WTC11 (cell line): ENCODE measurements at regions not wholly inside any gene's neighbourhood (a gene's known extent, or its start where the extent isn't known, plus 50 kb on each side); places are given as distances from the start of the nearest gene placed in this dataset.

Experiments
- ATAC-seq: fragments of 200-7000 bp; cut with Tn5 transposase; 2 replicates; pipeline ENCODE4 v1.10.0; 2021; ENCODE audit warnings: mild to moderate bottlenecking, moderate library complexity
- CTCF ChIA-PET: fragments of 300-600 bp; sonication (Branson Sonifier 250); formaldehyde crosslinking; loops from one replicate; lab custom pipeline; 2021; ENCODE audit warnings: antibody characterized with exemption; lab: Charles Lee
- POLR2A ChIA-PET: fragments of 350-600 bp; sonication (Branson Sonifier 250); formaldehyde crosslinking; loops from one replicate; lab custom pipeline; 2021; ENCODE audit warnings: antibody characterized with exemption; lab: Charles Lee
- DNase-seq: peaks from one replicate; pipeline ENCODE4 v3.0.0; 2021; ENCODE audit warnings: low spot score
- H3K27ac Mint-ChIP-seq: 2 replicates; pipeline ENCODE4 v1.8.0; 2021; ENCODE audit warnings: mixed read lengths
- H3K27me3 Mint-ChIP-seq: 2 replicates; pipeline ENCODE4 v1.8.0; 2021; ENCODE audit warnings: low read depth, mild to moderate bottlenecking, moderate library complexity, mixed read lengths
- H3K36me3 Mint-ChIP-seq: 2 replicates; pipeline ENCODE4 v1.8.0; 2021; ENCODE audit warnings: mixed read lengths
- H3K4me1 Mint-ChIP-seq: 2 replicates; pipeline ENCODE4 v1.8.0; 2022; ENCODE audit warnings: mixed read lengths
- H3K4me3 Mint-ChIP-seq: 2 replicates; pipeline ENCODE4 v1.8.0; 2021; ENCODE audit warnings: mild to moderate bottlenecking, moderate library complexity, mixed read lengths
- H3K9me3 Mint-ChIP-seq: 2 replicates; pipeline ENCODE4 v1.8.0; 2021; ENCODE audit warnings: mixed read lengths
- AFF4 ChIP-seq: sonication (generic); formaldehyde crosslinking; IDR thresholded peaks from 2 replicates; pipeline ENCODE4 v1.8.1; 2023; ENCODE audit warnings: mild to moderate bottlenecking, missing genetic modification reagents, borderline replicate concordance
- CREB1 ChIP-seq: sonication (generic); formaldehyde crosslinking; IDR thresholded peaks from 2 replicates; pipeline ENCODE4 v1.8.0; 2023; ENCODE audit warnings: mild to moderate bottlenecking, missing genetic modification reagents
- ELF4 ChIP-seq: sonication (generic); formaldehyde crosslinking; IDR thresholded peaks from 2 replicates; pipeline ENCODE4 v1.8.1; 2022; ENCODE audit warnings: low read depth, mild to moderate bottlenecking, moderate library complexity, missing genetic modification reagents
- ERG ChIP-seq: fragments of 250-450 bp; sonication (Bioruptor Pico); IDR thresholded peaks from 2 replicates; pipeline ENCODE4 v1.8.0; 2021; ENCODE audit warnings: mild to moderate bottlenecking
- FOXK1 ChIP-seq: sonication (generic); formaldehyde crosslinking; IDR thresholded peaks from 2 replicates; pipeline ENCODE4 v1.8.0; 2022; ENCODE audit warnings: mild to moderate bottlenecking, moderate library complexity, missing genetic modification reagents
- NFE2L1 ChIP-seq: sonication (generic); formaldehyde crosslinking; IDR thresholded peaks from 2 replicates; pipeline ENCODE4 v1.8.1; 2023; ENCODE audit warnings: missing genetic modification reagents
- PRDM15 ChIP-seq: sonication (generic); formaldehyde crosslinking; IDR thresholded peaks from 2 replicates; pipeline ENCODE4 v1.8.0; 2022; ENCODE audit warnings: missing genetic modification reagents
- SMAD3 ChIP-seq: sonication (generic); formaldehyde crosslinking; IDR thresholded peaks from 2 replicates; pipeline ENCODE4 v1.8.0; 2022; ENCODE audit warnings: missing genetic modification reagents, mild to moderate bottlenecking, borderline replicate concordance
- SP1 ChIP-seq: sonication (generic); formaldehyde crosslinking; conservative IDR thresholded peaks from 2 replicates; pipeline ENCODE4 v1.8.1; 2022; ENCODE audit warnings: missing genetic modification reagents
- ZBTB21 ChIP-seq: sonication (generic); formaldehyde crosslinking; IDR thresholded peaks from 2 replicates; pipeline ENCODE4 v1.8.1; 2023; ENCODE audit warnings: mild to moderate bottlenecking, missing genetic modification reagents, borderline replicate concordance
- ZNF532 ChIP-seq: fragments of 250-450 bp; sonication (Bioruptor Pico); IDR thresholded peaks from 2 replicates; pipeline ENCODE4 v1.9.0; 2021; ENCODE audit warnings: mild to moderate bottlenecking, borderline replicate concordance
- ZSCAN18 ChIP-seq: fragments of 250-450 bp; sonication (Bioruptor Pico); IDR thresholded peaks from 2 replicates; pipeline ENCODE4 v2.1.2; 2022; ENCODE audit warnings: mild to moderate bottlenecking, moderate library complexity

- no peak for TF ChIP-seq ZBTB21 (CRISPR knock-in tag)
- no peak for TF ChIP-seq ELF4 (CRISPR knock-in tag)
- TF ChIP-seq ERG (CRISPR knock-in tag): no peak
- TF ChIP-seq ZSCAN18: no peak
- no peak for TF ChIP-seq CREB1
- no peak for TF ChIP-seq NFE2L1 (CRISPR knock-in tag)
- CTCF ChIA-PET: interaction anchor here (1.3 kb wide), 1 partner anchor 211 kb away, joined by 3 read pairs; no protein-coding TSS in a partner anchor
- POLR2A ChIA-PET: no interaction called here
- peaks cover 9% of the 10 kb centered on the region for H3K4me1 Mint-ChIP-seq
- peaks cover 7% of the 10 kb centered on the region; the same call in 1 of the 2 replicates for H3K9me3 Mint-ChIP-seq
- ATAC-seq: no peak
- H3K27ac Mint-ChIP-seq: no peak overlapping the region
- H3K36me3 Mint-ChIP-seq: no peaks in the 10 kb centered on the region
- H3K27me3 Mint-ChIP-seq: no peaks in the 10 kb centered on the region; the same call in 1 of the 2 replicates
- no peak overlapping the region for H3K4me3 Mint-ChIP-seq
- no peak for DNase-seq
Observed at GRCh38 chr4:98771959-98772632, 113.7 kb upstream of the TSPAN5 start.

- H3K4me1 Mint-ChIP-seq: peaks cover 6% of the 10 kb centered on the region
- ChIA-PET POLR2A (no interaction called here), CTCF (no interaction called here)
- no peak for TF ChIP-seq ZNF532 (CRISPR knock-in tag)
- TF ChIP-seq SMAD3: no peak
- no peak for TF ChIP-seq FOXK1 (CRISPR knock-in tag)
- TF ChIP-seq AFF4 (CRISPR knock-in tag): no peak
- no peak for TF ChIP-seq PRDM15
- no peak for TF ChIP-seq SP1 (CRISPR knock-in tag)
- H3K36me3 Mint-ChIP-seq: peaks cover 14% of the 10 kb centered on the region
- ATAC-seq (no peak), DNase-seq (no peak)
- peaks cover 34% of the 10 kb centered on the region for H3K9me3 Mint-ChIP-seq
- H3K4me3 Mint-ChIP-seq: no peak overlapping the region
- no peaks in the 10 kb centered on the region; the same call in 1 of the 2 replicates for H3K27me3 Mint-ChIP-seq
- H3K27ac Mint-ChIP-seq: no peak overlapping the region
Observed at GRCh38 chr4:98765771-98766170, 107.4 kb upstream of the TSPAN5 start.
